Stimulated activated CD8-positive, alpha-beta memory T cell treated with anti-CD3 and anti-CD28 coated beads, Interleukin-12 subunit alpha, Interleukin-12 subunit beta, amount 100 ng/mL, for 24 hours (primary cell): ENCODE measurements at regions not wholly inside any gene's neighbourhood (a gene's known extent, or its start where the extent isn't known, plus 50 kb on each side); places are given as distances from the start of the nearest gene placed in this dataset.

Experiments
- DNase-seq: peaks from one replicate; pipeline ENCODE4 v3.0.0-alpha.2; 2020; ENCODE audit errors: extremely low read depth

DNA sequence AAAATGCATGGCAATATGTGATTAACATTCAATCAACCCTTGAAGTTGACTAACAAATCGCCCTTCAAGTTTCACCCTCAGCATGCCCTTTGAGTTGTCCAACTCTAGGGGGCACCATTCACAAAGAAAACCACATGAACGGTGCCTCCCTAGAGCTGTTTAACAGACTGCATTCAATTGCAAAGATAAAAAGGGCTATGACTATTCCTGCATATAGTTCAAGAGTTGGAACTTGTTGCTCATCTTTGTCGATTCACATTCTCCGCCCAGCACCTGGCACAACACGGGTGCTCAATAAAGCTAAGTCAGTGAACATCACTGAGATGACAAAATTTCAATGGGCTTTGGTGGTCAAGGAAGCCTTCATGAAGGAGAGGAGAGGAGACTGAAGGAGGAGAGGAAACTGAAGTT, 69.6 kb upstream of the SLC30A5 start:
- DNase-seq, result no peak

DNA sequence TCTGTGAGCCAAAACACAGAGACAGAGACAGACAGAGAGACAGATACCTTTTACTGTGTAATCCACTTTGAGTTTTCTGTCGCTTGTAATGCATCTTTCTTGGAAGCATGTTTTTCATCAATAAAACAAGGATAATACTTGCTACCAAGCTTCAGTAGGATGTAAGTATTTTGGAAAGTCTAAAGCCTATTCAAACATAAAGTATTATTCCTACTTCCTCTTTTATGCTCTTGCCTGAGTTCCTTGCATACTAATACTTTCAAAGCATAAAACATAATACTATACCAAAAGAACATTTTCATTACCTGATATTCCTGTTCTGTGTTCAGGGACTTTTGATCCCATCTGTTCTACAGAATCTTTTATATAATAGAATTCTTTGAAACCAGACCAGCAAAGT, 64.5 kb upstream of the SLC30A5 start:
- no peak for DNase-seq

DNA sequence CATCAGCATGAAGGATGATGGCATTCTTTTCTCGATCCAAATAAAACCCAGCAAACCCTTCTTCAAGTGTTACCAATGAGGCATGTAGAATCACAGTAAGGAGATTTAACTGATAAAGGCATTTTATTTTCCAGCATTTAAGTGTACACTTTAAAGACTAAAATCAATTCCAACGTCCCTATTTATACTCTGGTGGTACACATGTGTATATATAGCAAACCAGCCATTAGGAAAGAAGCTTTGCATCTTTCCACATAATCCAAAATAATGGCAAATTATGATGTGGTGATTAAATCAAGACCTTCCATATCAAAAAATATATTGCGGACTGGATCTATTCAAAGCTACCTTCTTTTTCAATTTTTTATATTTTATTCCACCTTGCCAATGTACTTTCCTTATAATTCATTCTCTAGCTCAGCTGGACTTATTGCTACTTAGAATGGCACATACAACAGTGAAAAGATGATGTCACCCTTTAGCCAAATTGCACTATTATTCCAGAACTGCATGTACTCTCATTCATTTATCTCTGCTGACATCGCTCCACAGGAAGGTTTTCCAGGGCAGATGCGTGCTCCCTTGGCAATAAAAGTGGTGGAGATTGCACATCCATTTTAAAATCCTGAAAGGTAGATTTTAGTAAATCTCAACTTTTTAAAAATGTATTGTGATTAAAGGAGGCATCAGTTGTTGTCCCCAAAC, 63.3 kb upstream of the SLC30A5 start:
- no peak for DNase-seq

DNA sequence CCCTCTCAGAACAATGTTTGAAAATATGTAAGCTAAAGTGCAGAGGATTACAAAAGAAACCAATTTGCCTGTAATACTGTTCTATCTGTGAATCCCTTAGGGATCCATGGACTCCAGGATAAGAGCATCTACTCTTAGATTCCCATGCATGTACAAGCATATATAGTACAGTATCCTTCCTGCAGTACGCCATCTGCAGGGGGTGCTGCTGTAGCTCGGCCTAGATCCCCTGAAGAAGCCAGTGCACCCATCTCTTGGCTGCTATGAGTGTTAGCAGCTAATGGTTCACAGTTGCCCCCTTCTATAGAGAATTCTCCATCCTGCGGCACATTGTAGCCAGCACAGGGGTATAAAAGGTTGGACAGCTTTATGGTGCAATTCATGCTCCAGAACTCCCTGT, 61.8 kb upstream of the SLC30A5 start:
- no peak for DNase-seq

DNA sequence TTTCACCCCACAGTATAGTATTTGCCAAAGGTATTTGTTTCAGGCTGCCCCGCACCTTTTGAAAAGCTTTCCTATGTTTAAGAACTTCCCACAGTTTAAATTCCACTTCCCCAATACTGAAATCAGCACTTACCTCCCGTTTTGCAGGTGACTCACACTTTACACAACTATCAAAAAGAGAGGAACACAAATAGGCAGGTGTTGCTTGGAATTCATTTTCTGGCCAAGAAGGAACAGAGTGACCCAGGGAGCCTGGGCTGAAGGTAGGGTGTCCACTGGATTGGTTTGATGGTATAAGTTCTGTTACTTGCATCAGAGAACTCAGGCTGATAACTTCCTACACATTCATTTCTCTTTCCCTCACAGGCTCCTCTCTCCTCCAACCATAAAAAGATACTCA, 60.1 kb upstream of the SLC30A5 start:
- DNase-seq, result no peak

DNA sequence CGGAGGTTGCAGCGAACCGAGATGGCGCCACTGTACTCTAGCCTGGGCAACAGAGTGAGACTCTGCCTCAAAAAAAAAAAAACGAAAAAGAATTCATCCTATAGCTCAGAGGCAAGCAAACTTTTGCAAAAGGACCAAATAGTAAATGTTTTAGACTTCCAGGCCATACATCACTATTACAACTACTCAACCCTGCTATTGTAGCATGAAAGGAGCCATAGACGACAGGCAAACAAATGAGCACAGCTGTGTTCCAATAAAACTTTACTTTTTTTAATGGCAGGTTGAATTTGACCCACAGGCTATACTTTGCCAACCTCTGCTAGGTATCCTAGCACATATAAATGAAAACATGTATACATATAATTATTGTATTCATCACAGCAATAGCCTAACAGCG, 58.9 kb upstream of the SLC30A5 start:
- DNase-seq, result no peak

DNA sequence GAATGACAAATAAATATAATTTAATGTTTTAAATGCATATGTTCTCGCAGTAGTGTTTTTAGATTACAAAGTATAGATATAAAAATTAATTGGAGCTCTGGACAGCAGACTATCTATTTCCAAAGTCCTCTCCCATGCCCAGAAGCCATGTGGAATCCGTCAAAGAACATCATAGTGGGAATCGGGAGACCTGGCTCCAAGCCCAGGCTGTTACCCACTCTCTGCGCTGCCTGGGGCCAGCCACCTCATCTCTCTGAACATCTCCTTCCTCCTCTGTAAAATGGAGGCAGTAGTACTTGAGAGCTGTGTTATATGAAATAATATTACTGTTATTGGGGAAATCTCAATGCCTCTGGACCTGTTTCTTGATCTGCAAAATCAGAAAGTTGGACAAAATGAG, 58.1 kb upstream of the SLC30A5 start:
- DNase-seq, result no peak

DNA sequence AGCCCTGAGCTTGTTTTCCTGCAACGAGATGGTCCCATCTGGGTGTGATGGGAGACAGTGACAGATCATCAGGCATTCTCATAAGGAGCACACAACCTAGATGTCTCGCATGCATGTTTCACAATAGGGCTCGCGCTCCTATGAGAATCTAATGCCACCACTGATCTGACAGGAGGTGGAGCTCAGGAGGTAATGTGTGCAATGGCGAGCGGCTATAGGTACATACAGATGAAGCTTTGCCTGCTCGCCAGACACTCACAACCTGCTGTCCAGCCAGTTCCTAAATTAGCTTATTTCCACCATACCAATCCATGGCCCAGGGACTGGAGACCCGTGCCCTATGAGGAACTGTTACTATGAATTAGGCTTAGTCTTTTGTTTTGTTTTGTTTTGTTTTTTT, 55.3 kb upstream of the SLC30A5 start:
- no peak for DNase-seq

DNA sequence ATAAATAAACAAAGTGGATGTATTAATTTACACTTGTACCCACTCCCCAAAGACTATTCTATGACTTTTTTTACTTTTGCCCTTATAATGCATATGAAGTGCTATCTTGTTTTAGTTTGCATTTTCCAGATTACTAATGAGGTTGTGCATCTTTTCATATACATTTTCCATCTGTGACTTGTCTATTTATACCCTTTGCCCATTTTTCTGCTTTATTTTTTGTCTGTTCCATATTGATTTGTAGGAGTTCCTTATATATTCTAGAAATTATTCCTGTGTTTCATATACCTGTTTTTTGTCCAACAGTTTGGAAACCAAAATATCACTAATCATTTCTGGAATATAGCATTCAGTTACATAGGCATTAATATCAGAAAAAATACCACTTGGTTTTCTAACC, 54.0 kb upstream of the SLC30A5 start:
- DNase-seq, result no peak

DNA sequence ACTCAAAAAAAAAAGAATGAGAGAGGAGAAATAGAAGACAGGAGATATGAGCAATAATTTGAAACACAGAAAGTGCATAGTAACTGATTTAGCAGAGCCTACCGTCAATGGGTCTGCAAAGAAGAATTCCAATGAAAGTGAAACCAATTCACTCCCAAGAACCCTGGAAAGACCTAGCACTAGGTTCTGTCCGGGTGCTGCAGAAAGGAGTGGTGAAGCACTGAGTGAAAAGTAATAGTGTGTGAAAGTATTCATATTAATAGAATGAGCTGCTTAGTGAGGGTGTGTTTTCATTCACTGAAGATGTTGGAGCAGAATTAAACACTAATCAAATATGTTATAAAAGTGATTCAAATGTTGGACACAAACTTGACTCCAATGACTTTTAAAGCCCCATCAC, 51.3 kb upstream of the SLC30A5 start:
- DNase-seq, result no peak

DNA sequence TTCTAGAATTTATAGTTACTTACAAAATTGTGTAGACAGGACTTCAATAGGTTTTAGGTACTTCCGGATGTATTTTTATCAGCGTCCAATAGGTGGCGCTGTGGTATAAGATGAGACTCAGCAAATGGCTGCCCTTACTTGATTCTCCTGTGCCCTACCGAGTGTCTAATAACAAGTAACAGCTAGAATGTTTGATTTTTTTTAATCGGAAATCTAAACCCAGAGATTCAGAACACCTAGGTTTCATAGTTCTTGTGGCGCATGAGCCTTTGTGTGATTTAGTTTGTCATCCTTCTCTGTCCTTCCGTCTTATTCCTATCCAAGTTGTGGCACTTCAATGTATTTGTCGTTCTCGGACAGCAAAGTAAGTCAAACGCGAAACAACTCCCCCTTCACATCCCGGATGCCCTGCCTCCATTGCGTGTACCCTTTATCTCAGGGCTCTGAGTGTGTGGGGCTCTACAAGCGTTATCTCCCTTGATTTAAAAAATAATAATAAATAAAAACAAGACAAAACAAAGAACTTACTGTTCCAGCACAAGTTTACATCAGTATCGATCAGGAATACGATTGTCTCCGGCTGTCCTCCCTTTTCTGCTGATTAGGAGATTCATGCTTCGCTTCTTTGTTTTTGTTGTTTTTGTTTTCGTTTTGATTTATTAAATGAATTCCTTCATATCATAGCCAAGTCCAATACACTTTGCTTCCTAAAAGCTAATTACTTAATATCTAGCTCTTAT, 50.7 kb upstream of the SLC30A5 start:
- peak; percentile 36 for DNase-seq

DNA sequence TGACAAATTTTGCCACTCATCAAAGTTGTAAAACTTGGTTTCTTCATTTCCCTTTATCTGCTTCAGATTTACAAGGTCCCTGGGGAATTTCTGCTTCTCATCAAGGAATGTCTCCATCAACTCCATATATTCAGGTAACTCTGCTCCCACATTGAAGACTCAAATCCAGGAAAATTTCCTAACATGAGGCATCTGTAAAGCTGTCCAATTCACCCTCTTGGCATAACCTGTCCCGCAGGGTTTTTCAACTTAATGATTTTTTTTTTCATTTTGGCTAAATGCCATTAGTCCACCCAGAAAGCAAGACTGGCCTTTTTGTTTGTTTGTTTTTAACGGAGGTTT, 50.2 kb upstream of the SLC30A5 start:
- DNase-seq, result no peak
